Activated naive CD4-positive, alpha-beta T cell treated with anti-CD3 and anti-CD28 coated beads, Interleukin-2, amount 50 U/mL, for 24 hours (primary cell): ENCODE measurements at regions not wholly inside any gene's neighbourhood (a gene's known extent, or its start where the extent isn't known, plus 50 kb on each side); places are given as distances from the start of the nearest gene placed in this dataset.

Experiments
- H3K27ac Mint-ChIP-seq: one replicate; pipeline ENCODE4 v1.8.0; 2021; ENCODE audit warnings: mild to moderate bottlenecking, mixed read lengths
- H3K27me3 Mint-ChIP-seq: one replicate; pipeline ENCODE4 v1.8.0; 2021; ENCODE audit warnings: mixed read lengths
- H3K36me3 Mint-ChIP-seq: one replicate; pipeline ENCODE4 v1.8.0; 2021; ENCODE audit warnings: mixed read lengths
- H3K4me1 Mint-ChIP-seq: one replicate; pipeline ENCODE4 v1.8.0; 2021; ENCODE audit warnings: mixed read lengths
- H3K4me3 Mint-ChIP-seq: one replicate; pipeline ENCODE4 v1.8.0; 2021; ENCODE audit warnings: mild to moderate bottlenecking, mixed read lengths
- H3K9me3 Mint-ChIP-seq: one replicate; pipeline ENCODE4 v1.8.0; 2021; ENCODE audit warnings: mixed read lengths

DNA sequence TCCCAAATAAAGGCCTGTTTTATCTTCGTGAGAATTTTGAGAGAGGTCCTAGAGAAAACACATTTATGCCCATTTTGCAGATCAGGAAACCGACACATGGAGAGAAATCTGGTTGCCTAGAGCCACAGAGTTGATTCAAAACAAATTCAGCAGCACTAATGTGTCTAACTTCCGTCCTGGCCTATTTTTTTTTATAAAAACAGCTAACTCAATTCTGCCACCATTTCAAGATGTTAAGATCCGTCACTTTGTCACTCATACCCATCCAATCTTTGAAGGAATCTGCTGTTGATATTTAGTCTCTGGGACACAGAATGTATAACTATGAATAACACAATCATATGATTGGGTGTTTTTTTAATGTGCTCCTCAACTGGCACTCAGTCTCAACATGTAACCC, 611.1 kb upstream of the ARID1B start:
- Mint-ChIP-seq H3K4me1 (peaks cover 53% of the 10 kb centered on the region), H3K27me3 (no peaks in the 10 kb centered on the region), H3K4me3 (peak overlapping the region; percentile 77), H3K9me3 (no peaks in the 10 kb centered on the region), H3K27ac (peak overlapping the region; percentile 19), H3K36me3 (peaks cover 5% of the 10 kb centered on the region)

DNA sequence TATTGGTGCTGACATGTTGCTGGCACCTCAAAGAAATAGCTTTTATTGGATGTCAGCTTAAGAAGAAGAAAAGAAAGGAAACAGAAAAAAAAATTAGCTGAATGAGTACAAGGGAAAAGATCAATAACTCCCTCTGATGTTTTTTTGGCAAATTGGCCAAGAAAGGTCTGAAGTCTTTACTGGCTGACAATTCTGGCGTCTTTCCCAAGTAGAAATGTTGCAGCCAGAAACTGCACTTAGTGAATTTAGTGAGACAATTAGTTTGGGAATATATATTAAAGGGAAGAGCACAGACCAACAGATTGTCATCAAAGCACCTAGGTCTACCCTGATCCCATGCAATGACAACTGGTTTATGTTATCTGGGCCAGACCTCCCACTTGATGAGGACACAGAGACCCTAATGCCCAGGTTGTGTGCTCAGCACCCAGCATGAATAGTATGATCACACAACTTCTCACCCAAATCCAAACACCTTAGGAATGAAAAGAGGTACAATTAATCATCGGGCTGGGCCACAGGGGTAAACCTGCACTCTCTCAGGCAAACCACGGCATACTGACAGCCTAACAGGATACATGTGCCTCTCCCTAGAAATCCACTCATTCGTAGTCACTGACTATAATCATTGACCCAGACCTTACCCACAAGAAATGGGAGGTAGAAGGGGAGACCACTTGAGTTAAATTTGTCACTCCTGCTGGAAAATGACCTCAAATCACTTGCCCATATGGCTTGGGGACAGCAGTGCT, 612.3 kb upstream of the ARID1B start:
- Mint-ChIP-seq H3K9me3 (no peaks in the 10 kb centered on the region), H3K36me3 (peaks cover 5% of the 10 kb centered on the region), H3K4me3 (no peak overlapping the region), H3K27ac (no peak overlapping the region), H3K27me3 (no peaks in the 10 kb centered on the region), H3K4me1 (peaks cover 53% of the 10 kb centered on the region)

DNA sequence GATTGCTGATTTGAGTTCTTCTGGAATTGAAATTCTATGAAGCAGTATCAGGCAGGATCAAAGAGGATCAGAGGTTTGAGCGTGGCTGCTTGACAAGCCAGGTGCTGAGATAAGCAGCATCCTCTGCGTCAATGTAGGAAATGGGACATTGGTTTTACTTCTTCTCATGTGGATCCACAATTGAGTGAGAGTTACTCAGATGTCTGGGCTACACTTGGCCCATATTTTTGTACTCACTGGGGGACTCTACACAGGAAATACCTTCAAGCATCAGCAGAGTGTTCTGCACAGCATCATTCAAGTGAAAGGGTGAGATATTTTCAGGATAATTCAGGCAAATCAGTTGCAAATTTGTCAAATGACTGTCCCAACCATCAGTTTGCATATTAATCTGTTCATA, 613.9 kb upstream of the ARID1B start:
- Mint-ChIP-seq H3K4me3 (no peak overlapping the region), H3K27ac (no peak overlapping the region), H3K27me3 (no peaks in the 10 kb centered on the region), H3K36me3 (peaks cover 5% of the 10 kb centered on the region), H3K9me3 (no peaks in the 10 kb centered on the region), H3K4me1 (peaks cover 51% of the 10 kb centered on the region)

DNA sequence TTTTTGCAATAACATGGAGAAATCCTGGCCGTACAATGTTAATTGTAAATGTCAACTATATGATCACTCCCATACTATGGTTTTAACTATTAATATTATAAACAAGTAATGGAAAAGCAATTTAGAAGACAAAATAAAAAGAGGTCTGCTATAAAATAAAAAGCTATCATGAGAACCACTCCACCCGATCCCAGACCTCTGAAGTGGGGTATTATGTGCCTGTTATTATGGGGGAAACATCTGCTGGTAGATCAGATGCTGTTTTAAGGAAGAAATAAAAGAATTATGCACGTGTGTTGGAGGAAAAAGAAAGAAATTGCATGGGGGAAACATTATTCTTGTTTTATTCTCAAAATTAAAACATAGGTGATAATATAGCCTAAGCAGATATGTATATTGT, 615.7 kb upstream of the ARID1B start:
- peaks cover 32% of the 10 kb centered on the region for H3K4me1 Mint-ChIP-seq
- no peaks in the 10 kb centered on the region for H3K9me3 Mint-ChIP-seq
- no peaks in the 10 kb centered on the region for H3K27me3 Mint-ChIP-seq
- H3K27ac Mint-ChIP-seq, result no peak overlapping the region
- H3K4me3 Mint-ChIP-seq, result no peak overlapping the region
- peaks cover 5% of the 10 kb centered on the region for H3K36me3 Mint-ChIP-seq

DNA sequence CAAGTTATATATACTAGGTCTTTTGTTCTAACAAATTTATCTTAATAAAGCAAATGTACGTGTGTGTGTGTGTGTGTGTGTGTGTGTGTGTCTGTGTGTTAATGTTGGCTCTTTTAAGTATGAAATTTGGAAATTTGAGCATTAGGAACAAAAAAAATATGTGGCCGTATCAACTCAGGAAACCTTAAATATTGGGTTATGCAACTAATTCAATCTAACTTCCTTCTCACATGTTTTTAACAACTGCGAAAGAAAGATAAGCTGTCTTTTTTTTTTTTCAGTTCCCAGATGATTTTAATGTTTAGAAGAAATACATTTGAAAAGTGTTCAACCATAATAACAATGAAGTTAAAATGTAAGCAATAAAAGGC, 616.4 kb upstream of the ARID1B start:
- Mint-ChIP-seq H3K4me3 (no peak overlapping the region), H3K36me3 (peaks cover 4% of the 10 kb centered on the region), H3K9me3 (no peaks in the 10 kb centered on the region), H3K4me1 (peaks cover 25% of the 10 kb centered on the region), H3K27me3 (no peaks in the 10 kb centered on the region), H3K27ac (no peak overlapping the region)

DNA sequence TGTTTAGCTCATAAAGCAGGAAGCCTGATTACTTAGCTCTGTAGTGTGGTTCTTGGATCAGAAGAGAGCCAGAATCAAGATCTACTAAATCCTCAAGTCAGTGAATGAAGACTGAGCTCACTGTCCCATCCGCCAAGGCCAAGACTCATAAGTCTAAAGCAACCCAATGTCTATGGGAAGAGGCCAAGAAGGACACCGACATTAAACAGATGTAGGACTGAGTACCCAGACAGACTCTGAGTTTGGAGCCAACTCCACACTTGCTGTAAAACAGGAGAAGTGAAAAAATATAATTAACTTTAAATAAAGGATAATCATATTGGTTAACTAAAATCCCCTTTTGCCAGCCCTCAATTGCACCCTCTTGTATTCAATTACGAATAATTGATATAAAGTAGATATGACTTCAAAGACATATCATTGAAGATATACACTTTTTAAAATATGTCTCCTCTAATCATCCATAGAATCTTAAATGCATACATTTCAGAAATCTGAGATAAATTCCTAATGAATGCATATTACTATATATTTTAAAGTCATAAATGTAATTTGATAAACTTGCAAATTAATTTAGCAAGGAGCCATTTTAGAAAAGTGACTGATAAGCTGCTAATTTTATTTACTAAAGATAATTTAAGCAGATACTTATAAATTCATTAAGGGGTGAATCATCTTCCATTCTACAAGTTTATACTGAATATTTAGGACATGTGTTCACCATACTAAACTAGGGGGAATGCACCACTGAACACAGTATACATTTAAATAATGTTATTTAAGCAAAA, 617.0 kb upstream of the ARID1B start:
- Mint-ChIP-seq H3K27ac (no peak overlapping the region), H3K27me3 (no peaks in the 10 kb centered on the region), H3K36me3 (peaks cover 4% of the 10 kb centered on the region), H3K9me3 (no peaks in the 10 kb centered on the region), H3K4me3 (no peak overlapping the region), H3K4me1 (peaks cover 20% of the 10 kb centered on the region)

DNA sequence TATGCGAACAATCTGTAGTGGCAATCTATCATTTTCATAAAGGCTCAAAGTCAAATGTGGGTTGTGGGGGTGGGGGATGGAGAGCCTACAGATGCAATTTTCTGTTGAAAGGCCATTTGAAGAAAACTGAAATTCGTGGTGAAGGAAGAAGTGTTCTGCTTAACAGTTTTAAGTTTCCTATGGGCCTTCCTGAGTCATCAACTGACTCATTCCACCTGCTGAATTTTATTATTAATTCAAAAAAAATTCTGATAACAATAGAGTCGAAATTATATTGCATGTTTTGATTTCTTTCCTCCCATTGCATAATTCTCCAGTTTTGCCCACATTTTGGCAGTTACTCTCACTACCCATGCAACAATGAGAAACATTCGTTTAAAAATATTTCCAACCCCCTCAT, 622.3 kb upstream of the ARID1B start:
- H3K36me3 Mint-ChIP-seq, result peaks cover 2% of the 10 kb centered on the region

DNA sequence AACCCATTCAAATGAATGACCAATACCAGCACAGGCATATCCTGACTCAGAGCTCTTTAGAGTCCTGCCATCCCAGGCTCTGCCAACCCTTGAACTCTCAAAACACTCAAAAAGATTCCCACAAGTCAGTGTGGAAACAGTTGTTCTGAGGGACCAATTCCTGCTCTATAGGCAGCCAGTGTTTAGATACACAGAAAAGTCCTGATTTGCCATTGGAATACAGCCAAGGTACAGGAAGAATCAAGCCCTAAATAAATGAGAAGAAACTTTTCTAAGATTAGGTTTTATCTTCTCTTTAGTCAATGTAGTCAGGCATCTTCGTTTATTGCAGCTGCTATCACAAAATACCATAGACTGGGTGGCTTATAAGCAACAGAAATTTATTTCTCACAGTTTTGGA, 626.8 kb upstream of the ARID1B start:
- Mint-ChIP-seq H3K9me3 (no peaks in the 10 kb centered on the region), H3K4me3 (no peak overlapping the region), H3K4me1 (peaks cover 10% of the 10 kb centered on the region), H3K27me3 (no peaks in the 10 kb centered on the region), H3K27ac (no peak overlapping the region), H3K36me3 (peaks cover 16% of the 10 kb centered on the region)

More for the DNA sequence above, 622.3 kb upstream of the ARID1B start:
- peaks cover 10% of the 10 kb centered on the region for H3K4me1 Mint-ChIP-seq
- no peak overlapping the region for H3K4me3 Mint-ChIP-seq
- H3K27ac Mint-ChIP-seq, result no peak overlapping the region
- no peaks in the 10 kb centered on the region for H3K9me3 Mint-ChIP-seq
- H3K27me3 Mint-ChIP-seq, result no peaks in the 10 kb centered on the region

DNA sequence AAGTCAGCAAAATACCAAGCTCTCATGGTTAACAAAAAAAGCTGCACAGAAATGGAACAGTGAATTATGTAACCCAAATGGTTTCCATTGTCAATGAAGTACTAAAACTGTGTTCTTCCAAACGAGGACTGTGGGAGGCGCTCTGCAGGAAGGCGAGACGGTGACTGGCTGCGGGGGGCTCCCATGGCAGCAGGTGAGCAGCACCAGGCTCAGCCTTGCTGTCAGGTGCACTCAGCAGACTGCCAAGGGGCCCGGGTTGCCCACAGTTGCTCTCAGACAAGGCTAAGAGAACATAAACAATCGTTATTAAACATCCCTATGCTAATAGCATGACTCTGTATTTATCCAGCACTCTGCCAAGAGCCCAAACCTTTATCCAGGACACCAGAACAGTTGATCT, 630.3 kb upstream of the ARID1B start:
- Mint-ChIP-seq H3K9me3 (peaks cover 24% of the 10 kb centered on the region), H3K36me3 (peaks cover 31% of the 10 kb centered on the region), H3K27me3 (peaks cover 2% of the 10 kb centered on the region), H3K4me1 (no peaks in the 10 kb centered on the region), H3K27ac (no peak overlapping the region), H3K4me3 (no peak overlapping the region)

DNA sequence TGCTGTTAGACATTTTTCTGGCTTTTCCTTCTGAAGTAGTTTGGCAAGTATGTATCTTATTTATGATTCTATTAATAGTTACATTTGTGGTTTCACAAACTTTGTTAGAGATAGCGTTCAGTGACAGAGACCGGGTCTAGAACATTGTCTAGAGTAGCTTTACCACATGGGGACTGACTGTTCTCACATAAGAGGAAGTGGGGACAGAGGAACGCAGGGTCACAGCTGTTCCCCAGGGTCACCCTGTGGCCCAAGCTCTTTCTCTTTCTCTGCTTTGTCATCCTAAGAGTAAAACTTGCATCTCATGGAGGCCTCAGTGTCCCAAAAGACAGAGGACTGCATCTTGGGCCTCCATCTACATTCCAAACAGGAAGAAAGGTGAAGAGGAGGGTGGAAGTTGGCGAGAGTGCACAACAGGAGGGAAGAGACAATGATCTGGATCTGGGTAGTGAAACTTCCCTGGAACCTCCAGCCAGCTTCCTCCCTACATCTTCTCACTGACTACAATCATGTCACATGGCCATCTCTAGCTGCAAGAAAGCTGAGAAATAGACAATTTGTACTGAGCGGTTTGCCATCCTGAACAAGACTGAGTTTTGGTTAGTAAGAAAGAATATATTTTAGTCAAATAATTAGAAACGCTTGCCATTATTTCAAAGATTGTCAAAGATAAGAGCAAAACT, 645.8 kb upstream of the ARID1B start:
- Mint-ChIP-seq H3K27me3 (no peaks in the 10 kb centered on the region), H3K27ac (no peak overlapping the region), H3K9me3 (peaks cover 9% of the 10 kb centered on the region), H3K36me3 (peaks cover 3% of the 10 kb centered on the region), H3K4me1 (no peaks in the 10 kb centered on the region), H3K4me3 (no peak overlapping the region)

DNA sequence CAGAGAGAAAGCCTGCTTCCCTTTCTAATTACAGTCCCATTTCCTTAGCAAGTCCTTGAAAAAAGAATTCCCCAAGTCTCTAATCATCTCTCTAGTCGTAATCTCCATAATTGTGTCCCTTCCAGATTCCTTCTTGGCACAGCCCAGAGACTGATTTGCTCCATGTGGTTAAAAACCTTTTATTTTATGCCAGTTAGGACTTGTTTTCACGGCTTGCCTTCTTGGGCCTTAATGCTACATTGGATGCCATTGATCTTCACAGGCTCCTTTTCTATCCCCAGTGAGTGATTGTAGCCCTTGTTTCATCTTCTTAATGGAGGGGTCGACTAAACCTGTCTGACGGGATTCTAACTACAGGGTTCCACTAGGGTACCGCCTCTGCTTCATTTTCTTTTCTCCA, 650.6 kb upstream of the ARID1B start:
- H3K4me1 Mint-ChIP-seq, result no peaks in the 10 kb centered on the region

DNA sequence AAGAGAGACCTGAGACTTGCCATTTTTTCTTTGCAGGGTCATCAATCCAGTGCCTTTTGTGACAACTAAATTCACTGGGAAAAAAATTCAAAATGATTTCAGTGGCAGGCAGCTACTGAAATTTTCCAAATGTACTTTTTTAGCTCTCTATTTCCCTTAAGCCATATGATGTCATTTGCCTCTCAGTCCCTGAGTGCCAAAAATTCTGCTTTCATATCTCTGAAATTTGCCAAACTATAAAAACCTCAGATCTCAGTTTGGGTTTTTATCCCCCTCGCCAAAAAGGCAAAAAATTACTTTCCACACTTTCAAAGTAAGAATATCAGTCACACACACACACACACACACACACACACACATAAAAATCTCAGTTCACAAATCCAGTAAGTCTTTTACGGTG, 651.3 kb upstream of the ARID1B start:
- H3K9me3 Mint-ChIP-seq, result no peaks in the 10 kb centered on the region
- H3K4me1 Mint-ChIP-seq, result no peaks in the 10 kb centered on the region
- no peak overlapping the region for H3K4me3 Mint-ChIP-seq
- no peaks in the 10 kb centered on the region for H3K27me3 Mint-ChIP-seq
- no peak overlapping the region for H3K27ac Mint-ChIP-seq
- H3K36me3 Mint-ChIP-seq, result peaks cover 4% of the 10 kb centered on the region

More for the DNA sequence above, 650.6 kb upstream of the ARID1B start:
- H3K9me3 Mint-ChIP-seq, result no peaks in the 10 kb centered on the region
- H3K27ac Mint-ChIP-seq, result no peak overlapping the region
- no peak overlapping the region for H3K4me3 Mint-ChIP-seq
- H3K36me3 Mint-ChIP-seq, result peaks cover 4% of the 10 kb centered on the region
- no peaks in the 10 kb centered on the region for H3K27me3 Mint-ChIP-seq

DNA sequence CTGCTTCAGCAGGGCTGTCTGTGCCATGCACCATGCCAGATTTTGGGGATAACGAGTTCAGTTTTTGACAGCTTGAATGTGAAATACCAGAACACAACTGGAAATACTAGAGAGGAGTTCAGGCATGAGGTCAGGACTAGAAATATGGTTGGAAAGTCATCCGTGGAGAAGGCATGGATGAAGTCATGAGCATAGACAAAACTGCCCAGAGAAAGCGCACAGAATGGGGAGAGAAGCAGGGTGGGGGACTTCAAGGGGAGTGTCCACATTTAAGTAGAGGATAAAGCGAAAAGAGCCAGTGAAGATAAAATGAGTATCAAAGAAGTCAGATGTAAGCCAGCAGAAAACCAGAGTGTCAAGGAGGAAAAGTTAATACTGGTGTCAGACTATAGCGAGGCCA, 653.4 kb upstream of the ARID1B start:
- H3K27ac Mint-ChIP-seq, result no peak overlapping the region
- H3K36me3 Mint-ChIP-seq, result peaks cover 5% of the 10 kb centered on the region
- H3K4me3 Mint-ChIP-seq, result no peak overlapping the region
- no peaks in the 10 kb centered on the region for H3K9me3 Mint-ChIP-seq
- H3K27me3 Mint-ChIP-seq, result no peaks in the 10 kb centered on the region
- no peaks in the 10 kb centered on the region for H3K4me1 Mint-ChIP-seq

DNA sequence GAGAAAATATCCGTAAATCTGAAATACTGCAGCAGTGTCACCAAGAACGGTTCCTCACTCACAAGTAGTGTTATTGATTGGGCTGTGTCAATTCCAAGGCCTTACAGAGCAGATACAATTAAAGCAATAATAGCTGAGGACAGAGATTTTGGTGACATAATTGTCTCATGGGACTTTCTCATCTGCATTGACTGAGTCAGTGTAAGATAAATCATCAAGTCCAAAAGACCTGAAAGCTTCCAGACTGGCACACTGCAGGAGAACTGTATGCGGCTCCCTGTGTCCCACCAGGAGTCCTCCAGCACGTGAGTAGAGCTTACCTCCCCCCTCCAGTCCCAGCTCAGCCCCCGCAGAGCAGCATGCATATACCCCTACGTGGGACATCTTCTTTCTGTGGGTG, 655.2 kb upstream of the ARID1B start:
- Mint-ChIP-seq H3K36me3 (peaks cover 7% of the 10 kb centered on the region), H3K27ac (no peak overlapping the region), H3K27me3 (no peaks in the 10 kb centered on the region), H3K4me3 (no peak overlapping the region), H3K4me1 (no peaks in the 10 kb centered on the region), H3K9me3 (no peaks in the 10 kb centered on the region)

DNA sequence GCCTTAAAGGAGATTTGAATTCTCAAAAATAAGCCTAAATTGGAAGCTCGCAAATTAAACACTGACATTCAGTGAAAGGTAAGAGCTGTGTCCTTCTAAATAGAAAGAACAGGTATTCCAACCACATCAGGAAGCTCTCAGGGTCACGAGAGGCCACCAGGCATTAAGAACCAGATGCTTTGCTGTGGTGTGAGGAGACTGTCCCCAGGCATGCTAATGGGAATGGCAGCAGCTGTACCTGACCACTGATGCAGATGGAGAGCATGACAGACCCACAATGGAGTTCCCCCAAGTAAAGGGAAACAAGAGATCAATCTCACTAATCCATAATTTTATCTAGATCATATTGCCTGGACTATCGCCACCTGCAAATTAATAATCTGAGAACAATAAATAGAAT, 658.9 kb upstream of the NOX3 start:
- Mint-ChIP-seq H3K27ac (no peak overlapping the region), H3K4me1 (no peaks in the 10 kb centered on the region), H3K36me3 (peaks cover 7% of the 10 kb centered on the region), H3K27me3 (no peaks in the 10 kb centered on the region), H3K9me3 (no peaks in the 10 kb centered on the region), H3K4me3 (no peak overlapping the region)

DNA sequence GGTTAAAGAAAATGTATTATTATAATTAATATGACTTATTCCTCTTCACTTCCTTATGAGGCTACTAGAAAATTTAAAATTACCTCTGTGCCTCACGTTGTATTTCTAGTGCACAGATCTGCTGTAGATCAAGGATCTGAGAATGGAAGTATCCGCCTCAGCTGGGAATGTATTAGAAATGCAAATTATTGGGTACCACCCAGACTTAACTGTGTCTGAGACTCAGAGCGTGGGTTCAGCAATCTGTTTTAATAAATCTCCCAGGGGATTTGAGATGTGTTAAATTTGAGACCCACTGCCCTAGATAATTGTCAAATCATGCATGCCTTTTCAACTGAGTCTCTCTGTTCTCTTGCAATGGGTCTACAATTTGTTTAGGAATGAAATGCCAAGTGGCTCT, 658.0 kb upstream of the NOX3 start:
- Mint-ChIP-seq H3K9me3 (no peaks in the 10 kb centered on the region), H3K36me3 (peaks cover 6% of the 10 kb centered on the region), H3K4me1 (no peaks in the 10 kb centered on the region), H3K4me3 (no peak overlapping the region), H3K27ac (no peak overlapping the region), H3K27me3 (no peaks in the 10 kb centered on the region)
